ENCODE measurements at regions not wholly inside any gene's neighbourhood (a gene's known extent, or its start where the extent isn't known, plus 50 kb on each side); places are given as distances from the start of the nearest gene placed in this dataset.

- TF ChIP-seq EZH2phosphoT487 (IDR thresholded peaks at IDR 0.05; ENCODE audit: unreplicated experiment), result no peak
- TF ChIP-seq CTCF (conservative IDR thresholded peaks at IDR 0.05; ENCODE audit: low read depth in 2 of 2), result no peak
Observed at GRCh38 chr6:14762077-14762476, 483.8 kb upstream of the JARID2 start.
